ENCODE measurements at regions not wholly inside any gene's neighbourhood (a gene's known extent, or its start where the extent isn't known, plus 50 kb on each side); places are given as distances from the start of the nearest gene placed in this dataset.
"Not testable (repeated sequence)": the region's sequence is repeated elsewhere in the genome, so short reads cannot be mapped to it uniquely, and the experiment has no call there.

GRCh38 chr3:66838704-66839103 is 159.4 kb upstream of the KBTBD8 start:
- no peak for DNase-seq (ENCODE audit: low read depth in 2 of 2, low spot score in 1 of 2)

GRCh38 chr3:66839508-66839907 is 158.6 kb upstream of the KBTBD8 start:
- no peak for DNase-seq (ENCODE audit: low read depth in 2 of 2, low spot score in 1 of 2)

- DNase-seq (ENCODE audit: low read depth in 2 of 2, low spot score in 1 of 2), result not testable (repeated sequence)
Observed at GRCh38 chr3:66842761-66843464, 155.2 kb upstream of the KBTBD8 start.

- DNase-seq (ENCODE audit: low read depth in 2 of 2, low spot score in 1 of 2), result no peak
Observed at GRCh38 chr3:66851894-66852613, 146.1 kb upstream of the KBTBD8 start.

- no peak for DNase-seq (ENCODE audit: low read depth in 2 of 2, low spot score in 1 of 2)
Observed at GRCh38 chr3:66854601-66855151, 143.4 kb upstream of the KBTBD8 start.

- DNase-seq (ENCODE audit: low read depth in 2 of 2, low spot score in 1 of 2), result no peak
Observed at GRCh38 chr3:66856533-66856932, 141.6 kb upstream of the KBTBD8 start.

GRCh38 chr3:66858656-66859381 is 139.3 kb upstream of the KBTBD8 start:
- DNase-seq (ENCODE audit: low read depth in 2 of 2, low spot score in 1 of 2), result no peak

DNA sequence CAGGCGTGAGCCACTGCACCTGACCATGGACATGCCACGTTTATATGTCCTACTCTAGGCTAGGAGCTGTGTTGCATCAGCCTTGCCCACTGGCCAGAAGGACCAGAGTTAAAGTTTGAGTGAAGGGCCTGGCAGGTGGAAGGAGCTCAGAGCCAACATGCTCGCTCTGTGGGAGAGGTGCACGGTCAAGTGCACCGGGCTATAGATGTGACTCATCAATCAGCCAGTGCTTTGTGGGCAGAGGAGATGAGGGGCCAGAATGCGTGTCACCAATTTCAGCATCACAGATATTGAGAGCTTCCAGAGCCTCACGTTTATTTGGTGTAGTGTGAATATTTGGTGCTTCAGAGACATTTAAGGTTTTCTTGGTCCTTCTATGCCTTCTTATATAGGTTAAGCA is 137.3 kb upstream of the KBTBD8 start:
- DNase-seq (ENCODE audit: low read depth in 2 of 2, low spot score in 1 of 2), result no peak

- DNase-seq (ENCODE audit: low read depth in 2 of 2, low spot score in 1 of 2), result no peak
Observed at GRCh38 chr3:66863205-66864111, 134.6 kb upstream of the KBTBD8 start.

GRCh38 chr3:66884659-66885058 is 113.4 kb upstream of the KBTBD8 start:
- no peak for DNase-seq (ENCODE audit: low read depth in 2 of 2, low spot score in 1 of 2)

DNA sequence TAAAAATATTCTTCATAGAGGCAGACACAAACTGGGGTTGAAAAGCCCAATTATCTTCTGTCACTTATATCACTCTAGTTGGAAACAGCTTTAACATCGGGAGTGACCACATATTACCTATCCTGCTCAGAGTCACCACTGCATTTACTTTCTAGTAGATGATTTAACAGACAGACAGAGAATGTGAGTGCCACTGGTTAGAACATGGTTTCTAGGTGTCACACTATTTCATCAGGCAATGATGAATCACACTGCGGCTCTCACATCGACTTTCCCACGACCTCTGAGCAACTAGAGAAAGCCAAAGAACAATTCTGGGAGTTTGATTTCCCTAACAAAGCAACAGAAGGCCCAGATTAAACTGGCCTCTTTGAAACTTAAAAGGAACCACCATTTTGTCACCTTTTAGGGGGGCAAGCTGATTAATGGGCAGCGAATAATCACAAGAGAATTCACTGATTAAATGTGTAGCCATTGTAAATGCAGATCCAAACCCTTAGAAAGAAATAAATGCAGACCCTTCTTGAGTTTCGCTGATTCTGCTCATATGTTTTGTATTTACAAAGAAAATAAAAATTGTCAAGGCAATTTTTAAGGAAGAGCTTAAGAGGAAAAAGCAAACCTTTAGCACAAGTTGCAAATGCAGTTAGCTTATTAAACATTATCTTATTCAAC is 112.6 kb upstream of the KBTBD8 start:
- no peak for DNase-seq (ENCODE audit: low read depth in 2 of 2, low spot score in 1 of 2)

DNA sequence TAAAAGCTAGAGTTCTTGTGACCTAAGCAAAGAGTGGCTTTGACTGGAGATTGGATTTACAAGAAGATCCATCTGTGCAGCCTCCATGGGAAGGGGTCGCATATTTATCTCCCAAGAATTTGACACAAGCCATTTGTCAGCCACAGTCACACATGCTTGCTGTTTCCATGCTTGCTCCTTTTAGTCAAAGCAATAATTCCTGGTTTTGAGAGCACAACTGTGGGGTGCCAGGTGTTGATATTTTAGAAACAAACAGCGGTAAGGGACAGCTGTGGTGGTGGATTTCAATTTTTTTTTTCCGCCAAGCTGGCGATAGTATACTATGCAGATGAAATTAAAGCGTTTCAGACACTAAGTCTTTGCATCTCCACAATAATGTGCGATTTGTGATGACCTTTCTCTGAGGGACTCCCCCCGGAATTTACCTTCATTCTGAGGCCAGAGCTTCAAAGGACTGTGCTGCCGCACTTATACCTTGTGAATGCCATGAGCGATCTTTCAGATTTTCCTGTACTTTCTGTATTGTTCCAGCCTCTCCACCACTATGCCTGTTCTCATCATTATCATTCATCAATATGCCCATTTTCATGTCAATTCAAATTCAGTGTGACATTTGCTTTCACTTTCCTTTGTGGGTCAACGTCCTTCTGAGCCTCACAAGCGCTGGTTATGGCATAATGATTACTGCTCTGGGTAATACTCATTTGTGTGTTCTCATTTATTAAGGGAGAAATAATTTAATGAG is 108.2 kb upstream of the KBTBD8 start:
- DNase-seq (ENCODE audit: low read depth in 2 of 2, low spot score in 1 of 2), result no peak

- no peak for DNase-seq (ENCODE audit: low read depth in 2 of 2, low spot score in 1 of 2)
Observed at GRCh38 chr3:66898155-66898554, 100.0 kb upstream of the KBTBD8 start.

GRCh38 chr3:66904336-66904735 is 93.8 kb upstream of the KBTBD8 start:
- DNase-seq (ENCODE audit: low read depth in 2 of 2, low spot score in 1 of 2), result no peak

GRCh38 chr3:66904831-66905493 is 93.1 kb upstream of the KBTBD8 start:
- DNase-seq (ENCODE audit: low read depth in 2 of 2, low spot score in 1 of 2), result no peak

DNA sequence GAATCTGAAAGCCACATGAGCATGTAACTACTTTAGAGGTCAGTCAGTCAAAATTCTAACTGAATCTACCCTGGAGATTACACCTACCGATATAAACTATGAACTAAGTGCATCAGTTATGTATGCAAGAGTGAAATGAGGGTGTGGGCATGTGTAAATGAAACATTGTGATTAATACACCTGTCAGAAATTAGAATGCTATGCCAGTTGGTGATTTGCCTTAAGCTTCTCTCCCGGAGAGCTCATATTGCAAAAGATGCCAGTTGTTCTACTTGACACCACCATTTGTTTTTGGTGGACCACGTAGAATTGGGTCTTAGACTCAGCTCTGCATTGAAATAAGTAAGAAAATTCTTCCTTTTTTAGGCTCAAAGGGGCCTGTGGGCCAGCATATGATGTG is 91.0 kb upstream of the KBTBD8 start:
- DNase-seq (ENCODE audit: low read depth in 2 of 2, low spot score in 1 of 2), result no peak

DNA sequence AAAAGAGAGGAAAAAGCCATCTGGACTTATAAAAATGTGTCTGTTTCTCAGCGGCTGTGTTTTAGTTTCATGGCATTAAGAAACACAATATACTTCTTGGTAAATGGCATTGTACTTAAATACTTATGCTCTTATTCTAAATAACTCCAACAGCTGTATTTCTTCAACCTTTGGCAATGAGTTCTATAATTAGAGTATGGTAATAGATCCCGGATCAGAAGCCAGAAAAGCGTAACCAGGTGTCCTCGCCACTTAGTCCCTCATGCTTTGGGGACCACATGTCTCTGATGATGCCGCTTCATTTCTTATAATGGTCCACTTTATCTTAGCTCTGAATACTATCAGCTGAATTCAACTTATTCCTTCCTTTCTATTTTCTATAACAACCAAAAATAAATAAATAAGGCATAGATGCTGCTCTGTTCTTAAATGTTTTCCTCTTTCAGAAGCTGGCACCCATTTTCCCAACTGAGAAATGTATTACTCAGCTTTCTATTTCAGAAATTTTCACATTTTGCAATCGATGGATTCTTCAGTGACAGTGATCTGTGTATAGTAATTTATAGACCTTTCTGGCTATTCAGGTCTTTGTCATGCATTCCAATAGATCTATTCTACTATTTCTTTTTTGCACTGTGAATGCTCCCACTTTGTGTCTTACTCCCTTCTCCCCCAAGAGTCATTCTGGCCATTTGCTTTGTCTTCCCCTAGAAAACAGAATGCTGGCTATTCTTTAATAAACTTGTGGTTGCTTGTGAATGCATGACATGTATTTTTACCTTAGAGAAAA is 87.6 kb upstream of the KBTBD8 start:
- DNase-seq (ENCODE audit: low read depth in 2 of 2, low spot score in 1 of 2), result no peak

- no peak for DNase-seq (ENCODE audit: low read depth in 2 of 2, low spot score in 1 of 2)
Observed at GRCh38 chr3:66912306-66912705, 85.8 kb upstream of the KBTBD8 start.

All from stimulated activated CD8-positive, alpha-beta memory T cell treated with anti-CD3 and anti-CD28 coated beads, Interleukin-4, amount 100 ng/mL, for 4 hours (primary cell).